Mucosa of gallbladder (tissue), 1 donor: ENCODE measurements at regions not wholly inside any gene's neighbourhood (a gene's known extent, or its start where the extent isn't known, plus 50 kb on each side); places are given as distances from the start of the nearest gene placed in this dataset.
"Not testable (repeated sequence)": the region's sequence is repeated elsewhere in the genome, so short reads cannot be mapped to it uniquely, and the experiment has no call there.

Experiments used
- DNase-seq: peaks from one replicate; pipeline ENCODE4 v3.0.0-alpha.2; 2020; ENCODE audit warnings: low spot score
- donor health status: DM: no; HTN: no; CAD: no.

DNA sequence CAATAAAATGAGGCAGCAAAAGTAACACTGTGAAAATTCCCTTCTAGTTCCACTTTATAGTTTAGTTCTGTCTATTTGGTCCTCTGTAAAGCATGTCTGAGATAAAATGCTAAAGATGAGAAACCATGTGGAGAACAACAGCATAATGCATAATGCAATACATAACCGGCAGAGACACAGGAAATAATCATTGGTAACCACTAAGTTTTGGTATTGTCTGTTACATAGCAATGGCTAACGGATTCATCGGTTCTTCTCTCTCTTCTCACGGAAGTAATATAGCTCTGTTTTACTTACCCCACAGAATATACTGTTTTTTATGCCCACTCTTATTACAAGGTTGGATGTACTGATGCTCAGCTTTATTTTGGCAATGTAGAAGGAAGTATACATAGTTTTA, 158.9 kb downstream of the FAM174A start:
- no peak for DNase-seq

DNA sequence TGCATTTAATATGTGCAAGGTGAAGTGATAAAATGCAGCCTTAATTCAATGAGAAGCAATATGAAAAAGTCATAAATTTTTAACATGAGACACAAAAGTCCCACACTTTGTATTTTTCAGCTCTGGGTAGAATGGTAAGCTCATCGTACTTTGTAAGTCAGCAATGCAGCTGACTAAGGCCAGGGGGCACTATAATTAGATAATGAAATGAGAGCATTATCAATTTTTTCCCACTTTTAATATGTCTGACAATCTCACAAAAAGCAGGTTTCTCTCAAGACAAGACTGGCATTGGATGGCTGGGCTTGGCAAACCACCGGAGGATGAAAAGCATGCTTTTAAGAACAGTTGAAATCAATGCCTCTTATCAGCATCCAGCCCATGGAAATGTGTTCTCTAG, 162.8 kb downstream of the FAM174A start:
- DNase-seq = no peak

DNA sequence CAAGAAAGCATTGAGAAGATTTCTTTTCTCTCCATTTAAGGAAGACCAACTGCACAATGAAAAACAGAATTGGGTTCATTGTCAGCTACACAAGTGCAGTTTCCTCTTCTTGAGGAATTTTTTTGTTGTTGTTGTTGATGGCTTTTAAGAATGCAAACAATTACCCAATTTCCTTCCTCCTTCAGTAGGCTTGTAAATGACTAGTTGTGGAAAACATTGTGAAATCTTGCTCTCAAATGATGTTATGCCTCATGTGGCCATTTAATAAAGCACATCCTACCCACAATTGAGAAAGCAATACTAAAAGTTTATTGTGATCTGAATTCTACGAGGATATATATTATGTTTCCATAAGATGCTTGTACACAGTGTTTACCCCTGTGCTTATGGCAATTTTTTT, 171.6 kb downstream of the FAM174A start:
- no peak for DNase-seq

DNA sequence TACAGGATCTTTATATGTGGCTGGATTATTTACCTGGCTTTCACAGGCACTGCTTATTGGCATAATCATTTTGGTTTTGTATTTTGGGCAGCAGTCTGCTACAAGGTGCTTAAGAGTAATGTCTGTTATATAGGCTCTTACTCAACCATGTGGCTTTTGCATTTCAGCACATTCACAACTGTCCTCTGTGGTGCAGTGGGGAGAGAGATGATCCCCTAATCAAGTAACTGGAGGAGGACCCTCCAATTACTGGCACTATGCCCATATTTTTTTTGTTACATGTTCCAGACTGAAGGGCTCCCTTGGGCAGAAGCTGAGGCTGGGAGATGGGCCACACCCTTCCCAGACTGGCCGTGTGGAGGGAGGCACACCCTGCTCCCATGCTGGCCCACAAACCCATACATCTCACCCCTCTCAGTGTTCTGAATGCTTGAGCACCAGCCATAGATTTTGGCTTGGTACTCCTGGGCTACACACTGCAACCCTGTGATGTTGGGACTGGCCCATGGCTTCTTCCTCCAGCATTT, 173.5 kb downstream of the FAM174A start:
- DNase-seq = no peak

DNA sequence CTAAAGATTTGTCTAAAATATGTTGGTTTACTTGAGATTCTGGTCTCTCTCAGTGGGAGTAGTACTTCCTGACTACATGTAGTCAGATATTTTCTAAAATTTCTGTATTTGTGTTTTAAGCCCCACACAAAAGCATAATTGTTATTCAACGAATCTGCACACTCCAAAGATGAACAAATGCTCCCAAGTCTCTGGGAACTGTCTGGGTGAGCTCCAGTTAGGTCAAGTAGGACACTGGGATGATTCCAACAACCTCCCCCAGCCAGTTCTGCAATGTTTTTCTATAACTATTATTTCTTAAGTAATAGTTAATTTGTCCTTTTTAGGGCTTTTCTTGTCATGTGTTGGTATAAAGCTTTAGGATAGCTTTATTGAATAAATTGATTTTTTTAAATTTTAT, 174.6 kb downstream of the FAM174A start:
- no peak for DNase-seq

DNA sequence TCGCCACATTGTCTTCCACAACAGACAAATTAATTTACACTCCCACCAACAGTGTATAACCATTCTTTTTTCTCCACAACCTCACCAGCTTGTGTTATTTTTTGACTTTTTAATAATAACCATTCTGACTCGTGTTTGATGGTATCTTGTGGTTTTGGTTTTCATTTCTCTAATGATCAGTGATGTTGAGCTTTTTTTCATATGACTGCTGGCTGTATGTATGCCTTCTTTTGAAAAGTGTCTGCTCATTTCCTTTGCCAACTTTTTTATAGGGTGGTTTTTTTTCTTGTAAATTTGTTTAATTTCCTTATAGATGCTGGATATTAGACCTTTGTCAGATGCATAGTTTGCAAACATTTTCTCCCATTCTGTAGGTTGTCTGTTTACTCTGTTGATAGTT, 179.6 kb downstream of the FAM174A start:
- not testable (repeated sequence) for DNase-seq

DNA sequence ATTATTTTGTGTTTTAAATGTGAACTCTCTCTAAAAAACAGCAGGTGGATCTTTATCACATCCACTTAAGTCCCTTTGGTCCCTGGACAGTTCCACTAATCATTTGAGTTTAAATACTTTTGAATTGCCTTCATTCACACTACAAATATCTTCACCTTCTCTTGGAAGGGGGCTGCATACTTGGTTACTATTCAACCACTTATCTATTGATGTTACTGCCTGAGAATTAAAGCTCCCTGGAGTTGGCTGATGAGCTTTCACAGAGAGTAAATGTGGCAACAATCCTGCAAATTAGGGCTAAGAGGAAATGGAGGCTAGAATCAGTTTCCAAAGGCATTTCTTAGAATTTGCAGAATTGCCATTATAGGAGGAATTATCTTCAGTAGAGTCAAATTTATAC, 180.4 kb downstream of the ST8SIA4 start:
- DNase-seq = no peak

DNA sequence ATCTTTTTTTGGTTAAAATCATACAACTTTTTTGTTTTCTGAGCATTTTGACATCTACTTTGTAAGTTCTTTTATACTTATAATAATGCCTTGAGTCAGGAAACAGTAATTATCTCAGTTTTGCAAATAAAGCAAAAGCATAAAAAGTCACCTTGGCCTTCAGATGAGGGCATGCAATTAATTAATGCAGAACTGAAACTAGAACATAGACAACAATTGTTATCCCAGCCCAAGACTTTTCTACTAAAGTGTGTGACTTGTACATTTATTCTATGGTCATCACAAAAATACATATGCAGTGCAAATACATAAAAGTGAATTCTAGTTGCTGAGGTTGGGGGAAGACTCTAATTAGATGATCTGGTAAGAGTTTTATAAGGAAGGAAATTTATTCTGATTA, 179.9 kb downstream of the ST8SIA4 start:
- no peak for DNase-seq

DNA sequence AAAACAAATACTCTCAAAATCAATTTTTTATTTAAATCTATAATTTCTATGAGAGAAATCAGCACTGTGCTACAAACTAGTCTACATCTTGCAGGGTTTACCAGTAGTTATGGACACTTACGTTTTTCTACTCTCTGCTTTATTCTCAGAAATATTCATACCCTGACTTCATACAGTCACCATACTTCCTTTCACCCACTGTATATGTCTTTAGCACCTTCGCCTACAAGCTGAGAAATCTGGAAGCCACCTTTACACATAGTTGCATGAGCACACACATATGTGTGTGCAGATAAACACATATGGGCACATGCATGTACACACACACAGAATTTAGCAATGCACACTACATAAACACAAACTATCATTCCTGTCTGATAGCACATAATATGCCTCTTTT, 177.0 kb downstream of the ST8SIA4 start:
- no peak for DNase-seq

DNA sequence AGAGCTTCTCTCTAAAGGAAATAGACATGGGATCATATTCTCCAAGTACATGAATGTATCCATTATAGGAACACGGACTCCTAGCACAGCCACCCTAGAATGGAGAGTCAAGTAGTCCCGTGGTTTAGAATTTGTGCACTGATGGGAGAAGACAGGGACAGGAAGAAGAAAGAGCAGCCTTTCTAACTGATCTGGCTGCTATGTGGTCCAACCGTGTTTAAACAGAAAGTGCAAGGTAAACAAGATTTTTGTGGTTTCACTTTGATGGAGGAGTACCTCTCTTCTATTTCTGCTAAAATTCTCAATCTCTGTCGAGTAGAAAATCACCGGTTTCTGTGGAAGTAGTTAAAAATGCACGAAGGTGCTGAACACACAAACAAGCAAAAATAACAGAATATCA, 171.3 kb downstream of the ST8SIA4 start:
- no peak for DNase-seq

DNA sequence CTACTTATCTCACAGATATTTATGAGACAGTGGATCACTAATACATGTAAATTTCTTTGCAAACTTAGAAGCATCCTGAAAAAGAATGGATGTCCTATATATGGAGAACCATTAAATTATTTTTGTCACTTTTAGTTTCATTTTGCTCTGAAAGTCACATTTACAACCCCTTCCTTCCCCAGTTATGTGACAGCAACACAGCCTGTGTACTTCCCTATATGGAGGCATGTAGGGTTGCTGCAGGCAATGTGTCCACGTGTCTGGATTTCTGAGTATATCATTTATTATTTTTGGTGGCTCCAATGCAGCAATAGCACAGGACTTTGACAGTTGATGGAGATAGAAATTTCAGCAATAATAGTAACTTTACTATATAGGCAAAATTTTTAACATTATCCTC, 156.4 kb downstream of the ST8SIA4 start:
- no peak for DNase-seq

DNA sequence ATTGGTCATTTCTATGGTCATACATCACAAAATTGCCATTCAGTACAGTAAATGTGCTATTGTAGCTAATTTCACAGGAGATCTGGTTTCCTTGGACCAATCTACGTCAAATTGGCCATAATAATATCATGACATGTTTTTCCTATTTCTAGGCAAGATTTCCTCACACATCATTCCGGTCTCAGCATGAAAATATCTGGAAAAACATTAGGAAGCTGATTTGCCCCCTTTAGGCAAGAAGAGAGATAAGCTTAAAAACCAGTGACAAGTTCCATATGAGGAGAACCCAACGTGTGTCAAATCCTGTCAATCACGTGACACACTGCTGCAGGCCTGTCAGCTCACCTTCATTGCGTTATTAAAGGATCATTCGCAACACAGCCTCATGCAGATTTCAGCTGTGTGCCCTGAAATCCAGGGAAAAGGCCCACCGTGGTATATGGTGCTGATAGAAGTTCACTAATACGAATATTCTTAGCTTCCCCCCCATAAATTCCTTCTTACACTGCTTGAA, 153.3 kb downstream of the ST8SIA4 start:
- DNase-seq = no peak

DNA sequence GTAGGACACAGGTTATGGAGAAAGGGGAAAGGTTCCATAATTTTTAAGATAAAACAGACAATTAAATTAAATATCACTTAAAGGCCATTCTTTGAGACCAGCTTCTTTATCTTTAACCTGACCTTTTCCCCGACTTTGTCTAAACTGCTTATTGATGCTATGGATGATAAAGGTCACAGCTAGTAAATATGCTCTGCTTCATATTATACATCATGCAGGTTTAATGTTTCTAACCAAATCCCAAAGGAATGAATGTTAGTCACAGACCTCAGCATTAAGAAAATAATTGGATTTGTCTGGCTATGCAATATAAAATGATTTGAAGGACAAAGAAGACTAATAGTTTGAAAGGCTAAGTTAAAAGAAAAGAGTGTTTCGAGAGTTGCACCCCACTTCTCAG, 147.6 kb downstream of the ST8SIA4 start:
- no peak for DNase-seq
